HEK293 (cell line): ENCODE measurements at regions not wholly inside any gene's neighbourhood (a gene's known extent, or its start where the extent isn't known, plus 50 kb on each side); places are given as distances from the start of the nearest gene placed in this dataset.

Experiments
- CTCF ChIA-PET: fragments of 350-600 bp; formaldehyde crosslinking; extraction: SDS; loops from one replicate; lab custom pipeline; 2021; ENCODE audit warnings: antibody characterized with exemption; lab: Yijun Ruan, JAX
- POLR2A ChIA-PET: fragments of 300-600 bp; formaldehyde crosslinking; extraction: SDS; loops from one replicate; lab custom pipeline; 2020; ENCODE audit warnings: antibody characterized with exemption, inconsistent platforms; lab: Yijun Ruan, JAX
- H3K27ac ChIP-seq: fragments of 200-500 bp; sonication (Bioruptor generic); 2 replicates; pipeline ENCODE4 v1.5.1; 2014; ENCODE audit warnings: low read depth, low read length, control low read depth, inconsistent platforms; ENCODE audit errors: extremely low read depth
- H3K36me3 ChIP-seq, 2 experiments: fragments of 200-500 bp in 1 of 2; sonication (Bioruptor generic) in 1 of 2; 1 replicate in 1 of 2; 2 replicates in 1 of 2; pipeline ENCODE4 v1.5.1; 2014 to 2017; ENCODE audit warnings: inconsistent platforms in 2 of 2, low read length in 2 of 2; ENCODE audit not compliant: control insufficient read depth in 2 of 2, insufficient read depth in 1 of 2
- H3K4me1 ChIP-seq: fragments of 200-500 bp; sonication (Bioruptor generic); 2 replicates; pipeline ENCODE4 v1.5.1; 2014; ENCODE audit warnings: mild to moderate bottlenecking, low read length, inconsistent platforms; ENCODE audit not compliant: control insufficient read depth, insufficient read depth
- H3K4me3 ChIP-seq: 2 replicates; pipeline ENCODE4 v1.5.1; 2011; ENCODE audit warnings: low read depth, mild to moderate bottlenecking, control low read depth, low read length, moderate library complexity
- H3K9me3 ChIP-seq: fragments of 200-500 bp; sonication (Bioruptor generic); 2 replicates; pipeline ENCODE4 v1.5.1; 2014; ENCODE audit warnings: low read depth, low read length, inconsistent platforms; ENCODE audit not compliant: control insufficient read depth, insufficient read depth
- AEBP2 ChIP-seq: fragments of 450-650 bp; formaldehyde crosslinking; IDR thresholded peaks from 2 replicates; pipeline ENCODE4 v1.5.1; 2016; ENCODE audit warnings: missing biosample characterization, missing genetic modification characterization, borderline replicate concordance
- GLI2 ChIP-seq: fragments of 450-650 bp; formaldehyde crosslinking; IDR thresholded peaks from 2 replicates; pipeline ENCODE4; 2017; ENCODE audit warnings: missing biosample characterization, missing genetic modification characterization, low read depth, borderline replicate concordance
- GLI4 ChIP-seq: fragments of 450-650 bp; formaldehyde crosslinking; IDR thresholded peaks from 2 replicates; pipeline ENCODE4 v1.5.1; 2016; ENCODE audit warnings: missing biosample characterization, missing genetic modification characterization
- GLIS1 ChIP-seq: fragments of 450-650 bp; formaldehyde crosslinking; IDR thresholded peaks from 2 replicates; pipeline ENCODE4 v1.5.1; 2016; ENCODE audit warnings: missing biosample characterization, missing genetic modification characterization
- KLF9 ChIP-seq: fragments of 450-650 bp; formaldehyde crosslinking; IDR thresholded peaks from 2 replicates; pipeline ENCODE4 v1.5.1; 2016; ENCODE audit warnings: missing biosample characterization, missing genetic modification characterization, low read depth
- OSR2 ChIP-seq: fragments of 450-650 bp; formaldehyde crosslinking; IDR thresholded peaks from 2 replicates; pipeline ENCODE4 v1.5.1; 2016; ENCODE audit warnings: missing biosample characterization, missing genetic modification characterization
- ZFP3 ChIP-seq: fragments of 450-650 bp; formaldehyde crosslinking; IDR thresholded peaks from 2 replicates; pipeline ENCODE4 v1.5.1; 2016; ENCODE audit warnings: low read depth, missing biosample characterization, missing genetic modification characterization
- ZNF175 ChIP-seq: fragments of 450-650 bp; formaldehyde crosslinking; IDR thresholded peaks from 2 replicates; pipeline ENCODE4 v1.5.1; 2016; ENCODE audit warnings: missing biosample characterization, missing genetic modification characterization
- ZNF292 ChIP-seq: fragments of 450-650 bp; formaldehyde crosslinking; IDR thresholded peaks from 2 replicates; pipeline ENCODE4 v1.5.1; 2016; ENCODE audit warnings: low read depth, missing biosample characterization, missing genetic modification characterization, borderline replicate concordance
- ZNF311 ChIP-seq: fragments of 450-650 bp; formaldehyde crosslinking; IDR thresholded peaks from 2 replicates; pipeline ENCODE4 v1.5.1; 2017; ENCODE audit warnings: missing biosample characterization, missing genetic modification characterization, borderline replicate concordance
- ZNF350 ChIP-seq: fragments of 450-650 bp; formaldehyde crosslinking; IDR thresholded peaks from 2 replicates; pipeline ENCODE4 v1.5.0; 2017; ENCODE audit warnings: missing biosample characterization, mild to moderate bottlenecking, missing genetic modification characterization
- ZNF416 ChIP-seq: fragments of 450-650 bp; formaldehyde crosslinking; IDR thresholded peaks from 2 replicates; pipeline ENCODE4 v1.5.1; 2016; ENCODE audit warnings: missing biosample characterization, missing genetic modification characterization
- ZNF488 ChIP-seq: fragments of 450-650 bp; formaldehyde crosslinking; IDR thresholded peaks from 2 replicates; pipeline ENCODE4 v1.5.1; 2016; ENCODE audit warnings: missing biosample characterization, missing genetic modification characterization
- ZNF518A ChIP-seq: fragments of 450-650 bp; formaldehyde crosslinking; conservative IDR thresholded peaks from 2 replicates; pipeline ENCODE4 v1.5.1; 2016; ENCODE audit warnings: low read depth, missing biosample characterization, missing genetic modification characterization
- ZNF561 ChIP-seq: fragments of 450-650 bp; IDR thresholded peaks from 2 replicates; pipeline ENCODE4 v1.5.1; 2018; ENCODE audit warnings: missing biosample characterization, missing genetic modification characterization, borderline replicate concordance
- ZNF629 ChIP-seq: fragments of 450-650 bp; formaldehyde crosslinking; IDR thresholded peaks from 2 replicates; pipeline ENCODE4 v1.5.1; 2017; ENCODE audit warnings: missing biosample characterization, missing genetic modification characterization
- ZNF645 ChIP-seq: fragments of 450-650 bp; formaldehyde crosslinking; IDR thresholded peaks from 2 replicates; pipeline ENCODE4; 2016; ENCODE audit warnings: missing biosample characterization, missing genetic modification characterization
- ZNF692 ChIP-seq: fragments of 450-650 bp; formaldehyde crosslinking; IDR thresholded peaks from 2 replicates; pipeline ENCODE4 v1.5.1; 2016; ENCODE audit warnings: missing biosample characterization, missing genetic modification characterization
- ZNF76 ChIP-seq: fragments of 450-650 bp; formaldehyde crosslinking; IDR thresholded peaks from 2 replicates; pipeline ENCODE4; 2016; ENCODE audit warnings: low read depth, missing biosample characterization, missing genetic modification characterization, borderline replicate concordance
- ZNF785 ChIP-seq: fragments of 450-650 bp; formaldehyde crosslinking; IDR thresholded peaks from 2 replicates; pipeline ENCODE4 v1.5.1; 2016; ENCODE audit warnings: missing biosample characterization, missing genetic modification characterization

- ChIA-PET CTCF (no interaction called here), POLR2A (no interaction called here)
These were observed 386.9 kb downstream of the PDCD6IP start for GRCh38 chr3:34185301-34185700.

GRCh38 chr3:34189133-34189532 is 390.7 kb downstream of the PDCD6IP start:
- no peaks in the 10 kb centered on the region for H3K36me3 ChIP-seq
- no peak for TF ChIP-seq ZNF488 (tag by site-specific recombination)
- TF ChIP-seq ZFP3 (tag by site-specific recombination) = no peak
- no peak for TF ChIP-seq GLI2 (tag by site-specific recombination)
- TF ChIP-seq ZNF292 = no peak
- TF ChIP-seq ZNF175 = no peak
- TF ChIP-seq ZNF311 = no peak
- TF ChIP-seq ZNF645 (tag by site-specific recombination) = no peak
- no peak for TF ChIP-seq ZNF76
- TF ChIP-seq GLI4 = no peak
- no peak for TF ChIP-seq GLIS1 (tag by site-specific recombination)
- no peak for TF ChIP-seq ZNF416 (tag by site-specific recombination)
- no peak for TF ChIP-seq OSR2 (tag by site-specific recombination)
- TF ChIP-seq ZNF629 (tag by site-specific recombination) = no peak
- no peak for TF ChIP-seq ZNF561 (tag by site-specific recombination)
- TF ChIP-seq AEBP2 (tag by site-specific recombination) = no peak
- no peak for TF ChIP-seq ZNF350 (tag by site-specific recombination)
- TF ChIP-seq ZNF518A (tag by site-specific recombination) = no peak
- CTCF ChIA-PET = no interaction called here
- POLR2A ChIA-PET = no interaction called here
- H3K4me1 ChIP-seq = no peaks in the 10 kb centered on the region
- H3K9me3 ChIP-seq = no peaks in the 10 kb centered on the region
- H3K27ac ChIP-seq = no peak overlapping the region
- H3K4me3 ChIP-seq = no peak overlapping the region

More at GRCh38 chr3:34185301-34185700, 386.9 kb downstream of the PDCD6IP start:
- TF ChIP-seq KLF9 (tag by site-specific recombination) (no peak), ZNF785 (tag by site-specific recombination) (no peak), ZNF561 (tag by site-specific recombination) (no peak), ZNF692 (no peak)
- H3K27ac ChIP-seq = no peak overlapping the region
- H3K36me3 ChIP-seq = no peaks in the 10 kb centered on the region
- H3K9me3 ChIP-seq = no peaks in the 10 kb centered on the region
- H3K4me1 ChIP-seq = peaks cover 5% of the 10 kb centered on the region; the same call in 1 of the 2 replicates
- H3K4me3 ChIP-seq = no peak overlapping the region
